ENCODE measurements at regions not wholly inside any gene's neighbourhood (a gene's known extent, or its start where the extent isn't known, plus 50 kb on each side); places are given as distances from the start of the nearest gene placed in this dataset.

GRCh38 chr2:23296691-23297090, 88.3 kb upstream of the KLHL29 start:
- peaks cover 4% of the 10 kb centered on the region; the same call in 1 of the 2 replicates for H3K9me1 ChIP-seq (ENCODE audit: insufficient read depth, low read length)
- H3K27me3 ChIP-seq (ENCODE audit: control insufficient read depth, insufficient read depth, low read length), result peaks cover 8% of the 10 kb centered on the region
- no peak overlapping the region for H4K91ac ChIP-seq (ENCODE audit: insufficient read depth, low read depth, low read length)
- H3K14ac ChIP-seq (replicated peaks; ENCODE audit: low read depth, low read length), result no peak overlapping the region
- no TSS peak for BruUV-seq (replicated peaks)
- H3K79me1 ChIP-seq (ENCODE audit: low read depth in 1 of 2, low read length in 2 of 2), result no peaks in the 10 kb centered on the region
- dilution Hi-C loops (cut with HindIII; ENCODE audit: low sequenced_read_pairs, unreplicated experiment), result no loop called here
- H3K4me3 ChIP-seq (ENCODE audit: insufficient read depth, low read depth, low read length), result no peak overlapping the region
- no peak overlapping the region for H2BK120ac ChIP-seq (ENCODE audit: low read depth, low read length)
- no peaks in the 10 kb centered on the region for H3K9me3 ChIP-seq (ENCODE audit: control insufficient read depth, insufficient read depth, low read length)
- H2AFZ ChIP-seq (replicated peaks; ENCODE audit: low read length, poor library complexity), result no peak overlapping the region
- no peak overlapping the region for H2AK5ac ChIP-seq (ENCODE audit: low read depth, low read length)
- no peak overlapping the region for H3K4me2 ChIP-seq (ENCODE audit: low read depth, low read length)
- no peak overlapping the region for H3K56ac ChIP-seq (ENCODE audit: extremely low read depth, insufficient read depth, low read length)
- ATAC-seq (ENCODE audit: low read depth) (no peak), DNase-seq (no peak)
- in situ Hi-C loops (cut with MboI; ENCODE audit: low sequenced_read_pairs), result no loop called here
- H3K4me1 ChIP-seq (ENCODE audit: control insufficient read depth, insufficient read depth, low read length), result no peaks in the 10 kb centered on the region
- intact Hi-C loops (cut with micrococcal nuclease), result no loop called here
- WGBS, 2 experiments (ENCODE audit: extremely low coverage in 2 of 2, insufficient read length in 1 of 2), result 82% methylated on average over 2 of the region's 9 CpGs; no CpG with 5 or more reads in 1 of the 2 experiments
- H3K36me3 ChIP-seq (ENCODE audit: control insufficient read depth, insufficient read depth, low read length), result no peaks in the 10 kb centered on the region
- H3K9ac ChIP-seq (ENCODE audit: low read depth, low read length), result no peak overlapping the region
- CTCF ChIA-PET, result no interaction called here
- H2BK5ac ChIP-seq (ENCODE audit: low read depth, low read length, poor library complexity, severe bottlenecking), result no peak overlapping the region
- H2BK20ac ChIP-seq (ENCODE audit: low read depth, low read length), result no peak overlapping the region
- H4K8ac ChIP-seq (ENCODE audit: low read depth in 2 of 2, low read length in 2 of 2), result no peak overlapping the region
- no peaks in the 10 kb centered on the region for H4K20me1 ChIP-seq (ENCODE audit: insufficient read depth, low read length)
- no peak overlapping the region for H3K4ac ChIP-seq (ENCODE audit: low read depth, low read length)
- no peak overlapping the region for H3K23ac ChIP-seq (ENCODE audit: low read depth, low read length)
- H4K5ac ChIP-seq (ENCODE audit: low read depth, low read length), result no peak overlapping the region
- H2AK9ac ChIP-seq (replicated peaks; ENCODE audit: low read depth, low read length, poor library complexity), result no peak overlapping the region
- TF ChIP-seq CEBPB (IDR thresholded peaks at IDR 0.05; ENCODE audit: low read depth, low read length) (no peak), NFE2L2 (IDR thresholded peaks at IDR 0.05; ENCODE audit: low read depth, low read length) (no peak)
- H3K27ac ChIP-seq (ENCODE audit: insufficient read depth, low read length), result no peak overlapping the region
- POLR2A ChIA-PET (ENCODE audit: unreplicated experiment), result no interaction called here
- no peak overlapping the region for H3K18ac ChIP-seq (ENCODE audit: low read depth, low read length)
- H2BK15ac ChIP-seq (ENCODE audit: low read depth, low read length), result no peak overlapping the region

All from IMR-90 (cell line).